NT2/D1 (cell line): ENCODE measurements at regions not wholly inside any gene's neighbourhood (a gene's known extent, or its start where the extent isn't known, plus 50 kb on each side); places are given as distances from the start of the nearest gene placed in this dataset.
"Not testable (repeated sequence)": the region's sequence is repeated elsewhere in the genome, so short reads cannot be mapped to it uniquely, and the experiment has no call there.

Experiments
- SUZ12 ChIP-seq: IDR thresholded peaks from 2 replicates; pipeline ENCODE4 v1.6.1; 2011; ENCODE audit not compliant: insufficient read length, insufficient read depth; ENCODE audit errors: extremely low read depth
- YY1 ChIP-seq: IDR thresholded peaks from 2 replicates; pipeline ENCODE4 v1.6.1; 2011; ENCODE audit not compliant: insufficient read length, insufficient read depth
- ZNF274 ChIP-seq: IDR thresholded peaks from 2 replicates; pipeline ENCODE4 v1.6.1; 2011; ENCODE audit warnings: mild to moderate bottlenecking, low read depth, low read length

GRCh38 chr5:82932473-82933220, 144.5 kb downstream of the TMEM167A start:
- TF ChIP-seq YY1, SUZ12, ZNF274: not testable (repeated sequence)
